ENCODE measurements at regions not wholly inside any gene's neighbourhood (a gene's known extent, or its start where the extent isn't known, plus 50 kb on each side); places are given as distances from the start of the nearest gene placed in this dataset.

- TF ChIP-seq CTCF (IDR thresholded peaks at IDR 0.05; ENCODE audit: insufficient read depth, low read depth, low read length) = no peak
- no peak for TF ChIP-seq EZH2 (IDR thresholded peaks at IDR 0.05; ENCODE audit: insufficient read depth, low read length)
These were observed 292.4 kb upstream of the NFE2L3 start for GRCh38 chr7:25859412-25860274.

Measured in astrocyte (in vitro differentiated cells and primary cell).